Muscle of back (tissue), 3 donors: ENCODE measurements at regions not wholly inside any gene's neighbourhood (a gene's known extent, or its start where the extent isn't known, plus 50 kb on each side); places are given as distances from the start of the nearest gene placed in this dataset.

Source experiments
- DNase-seq, 3 donors: peaks; one replicate each; pipeline versions ENCODE4 v3.0.0 to v3.0.0-alpha.2; 2013

GRCh38 chr12:88998421-88998820, 353.9 kb downstream of the DUSP6 start:
- DNase-seq = no peak

- DNase-seq = peak in 1 of 3 donors; percentile 7
Measured at GRCh38 chr12:88996200-88996788, 356.0 kb downstream of the DUSP6 start.

DNA sequence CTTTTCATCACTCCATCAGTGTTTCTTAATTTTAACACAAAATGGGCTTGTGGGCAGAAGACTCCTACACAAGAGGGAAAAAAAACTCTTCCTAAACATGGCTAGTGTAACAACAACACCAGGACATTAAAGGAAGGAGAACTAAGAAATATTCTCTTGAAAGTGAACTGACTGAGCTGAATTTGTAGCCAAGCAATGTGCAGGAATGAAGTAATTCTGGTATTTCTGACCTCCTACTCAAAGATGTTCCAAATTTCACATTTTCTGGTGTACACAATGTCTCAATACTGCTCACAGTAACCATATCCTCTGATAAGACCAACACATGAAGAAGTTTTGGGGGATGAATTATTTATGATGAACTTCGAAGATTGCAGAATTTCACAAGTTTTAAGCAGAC, 357.3 kb downstream of the DUSP6 start:
- no peak for DNase-seq

- no peak for DNase-seq
Measured at GRCh38 chr12:88994537-88994936, 357.8 kb downstream of the DUSP6 start.

GRCh38 chr12:88993651-88994050, 358.6 kb downstream of the DUSP6 start:
- DNase-seq = peak; percentile 33 to 64 (median 45)

DNA sequence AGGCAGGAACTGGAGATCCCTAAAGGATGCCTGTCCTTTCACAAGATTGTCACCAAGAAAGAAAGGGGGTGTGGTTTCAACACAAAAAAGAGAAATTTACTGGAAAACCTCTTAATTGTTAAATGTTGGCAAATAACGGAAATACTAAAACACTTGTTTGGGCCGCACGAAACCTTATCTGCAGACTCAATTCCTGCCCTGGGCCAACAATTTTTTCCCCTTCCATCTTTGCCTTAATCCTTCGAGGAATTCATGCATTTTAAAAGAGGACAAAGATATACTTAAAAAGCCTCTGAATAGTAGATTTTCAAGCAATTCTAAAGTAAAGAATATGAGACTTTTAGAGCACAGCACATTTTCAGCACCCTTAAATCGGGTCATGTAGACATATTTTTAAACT, 366.2 kb downstream of the DUSP6 start:
- DNase-seq = no peak

DNA sequence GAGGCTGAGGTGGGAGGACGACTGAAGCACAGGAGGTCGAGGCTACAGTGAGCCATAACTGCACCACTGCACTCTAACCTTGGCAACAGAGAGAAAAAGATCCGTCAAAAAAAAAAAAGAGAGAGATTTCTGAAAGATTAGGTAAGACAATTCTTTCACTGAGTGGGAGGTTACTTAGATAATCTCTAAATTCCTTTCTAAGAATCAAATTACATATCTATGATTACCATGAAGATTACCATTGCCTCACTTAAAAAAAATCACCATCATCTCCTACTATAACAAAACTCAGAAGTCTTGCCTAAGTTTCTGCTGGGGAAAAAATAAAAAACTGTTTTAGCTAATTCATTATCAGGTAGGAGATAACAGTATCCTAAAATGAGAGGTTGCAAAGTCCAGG, 366.7 kb downstream of the DUSP6 start:
- no peak for DNase-seq

GRCh38 chr12:88985011-88985410, 367.3 kb downstream of the DUSP6 start:
- no peak for DNase-seq

GRCh38 chr12:88982694-88983093, 369.6 kb downstream of the DUSP6 start:
- DNase-seq = no peak

- no peak for DNase-seq
Measured at GRCh38 chr12:88977115-88977514, 375.2 kb downstream of the DUSP6 start.

- DNase-seq = no peak
Measured at GRCh38 chr12:88973998-88974397, 378.3 kb downstream of the DUSP6 start.

GRCh38 chr12:88970740-88971139, 381.6 kb downstream of the DUSP6 start:
- DNase-seq = peak in 1 of 3 donors; percentile 13

- DNase-seq = no peak
Measured at GRCh38 chr12:88969127-88969526, 383.2 kb downstream of the DUSP6 start.

DNA sequence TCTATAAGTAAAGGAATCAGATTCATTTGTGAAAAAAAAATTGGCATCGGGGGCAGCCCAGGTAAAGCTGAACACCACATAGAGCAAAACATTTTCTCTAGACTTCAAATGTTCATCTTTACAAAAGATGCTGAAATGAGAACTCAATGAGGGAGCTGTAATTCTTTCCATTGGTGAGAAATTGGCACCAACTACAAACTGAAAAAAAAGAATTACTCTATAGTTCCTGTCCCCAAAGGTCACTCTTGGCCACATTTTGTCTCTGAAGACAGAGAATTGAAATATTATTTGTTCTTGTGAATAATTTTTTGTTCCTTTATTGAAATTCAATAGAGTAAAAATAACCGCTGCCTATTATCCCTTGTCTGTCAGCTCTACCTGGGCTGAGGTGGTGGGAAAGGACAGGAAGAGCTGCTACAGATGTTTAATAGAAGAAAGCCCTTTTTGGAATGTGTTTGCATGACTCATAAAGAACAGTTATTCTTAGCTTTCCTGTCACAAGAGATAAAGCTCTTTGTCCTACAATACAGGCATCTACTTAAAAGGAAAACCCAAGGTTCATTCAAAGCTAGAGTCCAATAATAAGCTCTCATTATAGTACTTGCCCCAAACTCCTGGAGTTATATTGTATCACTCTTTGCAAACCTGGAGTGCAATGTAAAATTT, 380.1 kb upstream of the KITLG start:
- DNase-seq = no peak

- DNase-seq = no peak
Measured at GRCh38 chr12:88958946-88959345, 378.7 kb upstream of the KITLG start.

- no peak for DNase-seq
Measured at GRCh38 chr12:88958153-88958552, 377.9 kb upstream of the KITLG start.

DNA sequence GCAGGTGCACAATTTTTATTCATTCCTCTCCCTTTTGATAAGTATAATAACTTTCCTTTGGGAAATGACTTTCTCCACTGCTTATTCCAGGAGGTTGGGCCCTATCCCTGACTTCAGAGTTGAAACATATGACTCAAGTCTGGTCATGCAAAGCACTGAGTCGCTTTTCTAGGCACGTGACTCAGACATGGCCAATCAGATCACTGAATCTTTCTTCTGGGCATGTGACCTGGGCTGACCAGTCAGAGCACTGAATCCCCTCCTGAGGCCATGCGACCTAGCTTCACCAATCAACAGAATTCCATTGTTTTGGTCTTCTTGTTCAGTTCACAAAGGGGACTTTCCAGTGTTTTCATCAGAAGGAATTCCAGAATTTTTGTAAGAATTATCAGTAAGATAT, 377.1 kb upstream of the KITLG start:
- no peak for DNase-seq

DNA sequence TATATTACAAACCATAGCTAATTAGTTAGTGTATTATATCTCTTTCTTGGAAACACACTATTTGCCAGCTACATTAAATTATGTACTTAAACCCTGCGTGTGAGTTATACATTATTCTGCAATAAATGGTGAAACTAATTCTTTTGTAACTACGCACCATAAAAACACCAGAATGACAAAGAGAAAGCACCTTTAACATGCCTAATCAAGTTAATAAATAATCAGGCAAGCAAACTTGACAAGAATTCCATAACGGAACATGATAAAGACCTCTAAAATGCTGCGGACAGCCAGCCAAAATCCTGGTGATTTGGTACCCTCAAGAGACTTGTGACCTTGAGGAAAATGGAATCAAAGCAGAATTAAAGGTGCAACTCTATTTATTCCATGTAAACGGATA, 375.3 kb upstream of the KITLG start:
- no peak for DNase-seq

GRCh38 chr12:88953029-88953586, 372.8 kb upstream of the KITLG start:
- DNase-seq = no peak

DNA sequence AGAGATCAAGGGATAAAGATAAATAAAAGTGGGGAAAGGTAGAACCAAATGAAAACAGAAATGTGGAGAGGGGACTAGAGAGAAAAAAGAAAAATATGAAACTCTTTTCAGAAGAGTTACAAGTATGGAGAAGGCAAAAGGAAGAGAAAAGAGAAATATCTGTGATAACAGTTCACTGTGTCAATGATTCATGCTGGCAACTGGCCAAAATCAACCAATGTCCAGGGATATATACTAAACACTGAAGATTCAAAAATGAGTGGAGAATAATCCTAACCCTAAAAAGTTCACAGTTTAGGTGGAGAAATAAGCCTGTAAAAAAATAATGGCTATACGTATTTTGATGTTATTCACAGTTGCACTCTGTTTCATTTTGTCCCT, 372.3 kb upstream of the KITLG start:
- peak in 1 of 3 donors; percentile 12 for DNase-seq

GRCh38 chr12:88951860-88952561, 371.7 kb upstream of the KITLG start:
- DNase-seq = no peak

GRCh38 chr12:88951177-88951576, 370.9 kb upstream of the KITLG start:
- no peak for DNase-seq

- DNase-seq = no peak
Measured at GRCh38 chr12:88947486-88948043, 367.3 kb upstream of the KITLG start.
